HG03378 (cell line): ENCODE measurements at regions not wholly inside any gene's neighbourhood (a gene's known extent, or its start where the extent isn't known, plus 50 kb on each side); places are given as distances from the start of the nearest gene placed in this dataset.
A peak's percentile ranks its signal among the peaks of the same experiment; 100 is the strongest.
"Not testable (repeated sequence)": the region's sequence is repeated elsewhere in the genome, so short reads cannot be mapped to it uniquely, and the experiment has no call there.

Source experiments
- ATAC-seq: cut with Tn5 transposase; IDR thresholded peaks from one replicate; pipeline ENCODE4 v1.9.1; 2021; ENCODE audit warnings: mild to moderate bottlenecking, moderate library complexity; ENCODE audit not compliant: unreplicated experiment

- no peak for ATAC-seq
Observed at GRCh38 chrX:45842926-45843315, 642.2 kb upstream of the DIPK2B start.

GRCh38 chrX:45842207-45842925, 641.7 kb upstream of the DIPK2B start:
- ATAC-seq: no peak

- no peak for ATAC-seq
Observed at GRCh38 chrX:45840411-45840950, 639.8 kb upstream of the DIPK2B start.

- no peak for ATAC-seq
Observed at GRCh38 chrX:45830343-45830742, 629.7 kb upstream of the DIPK2B start.

- no peak for ATAC-seq
Observed at GRCh38 chrX:45824471-45824870, 623.8 kb upstream of the DIPK2B start.

GRCh38 chrX:45823536-45823935, 622.9 kb upstream of the DIPK2B start:
- ATAC-seq: no peak

- no peak for ATAC-seq
Observed at GRCh38 chrX:45822124-45822523, 621.4 kb upstream of the DIPK2B start.

GRCh38 chrX:45818913-45819312, 618.2 kb upstream of the DIPK2B start:
- ATAC-seq: no peak

- no peak for ATAC-seq
Observed at GRCh38 chrX:45815441-45815840, 614.8 kb upstream of the DIPK2B start.

- no peak for ATAC-seq
Observed at GRCh38 chrX:45811326-45811725, 610.6 kb upstream of the DIPK2B start.

- no peak for ATAC-seq
Observed at GRCh38 chrX:45807572-45808425, 607.1 kb upstream of the DIPK2B start.

GRCh38 chrX:45806410-45807121, 605.9 kb upstream of the DIPK2B start:
- peak; percentile 57 for ATAC-seq

- no peak for ATAC-seq
Observed at GRCh38 chrX:45804276-45804675, 603.6 kb upstream of the DIPK2B start.

GRCh38 chrX:45803383-45803921, 602.8 kb upstream of the DIPK2B start:
- no peak for ATAC-seq

- no peak for ATAC-seq
Observed at GRCh38 chrX:45801554-45801953, 600.9 kb upstream of the DIPK2B start.

- ATAC-seq: not testable (repeated sequence)
Observed at GRCh38 chrX:45800746-45801453, 600.2 kb upstream of the DIPK2B start.

GRCh38 chrX:45799576-45799975, 598.9 kb upstream of the DIPK2B start:
- no peak for ATAC-seq

- ATAC-seq: no peak
Observed at GRCh38 chrX:45795546-45795945, 594.9 kb upstream of the DIPK2B start.

GRCh38 chrX:45794995-45795337, 594.3 kb upstream of the DIPK2B start:
- ATAC-seq: no peak

GRCh38 chrX:45794323-45794994, 593.8 kb upstream of the DIPK2B start:
- ATAC-seq: no peak
